ENCODE measurements at regions not wholly inside any gene's neighbourhood (a gene's known extent, or its start where the extent isn't known, plus 50 kb on each side); places are given as distances from the start of the nearest gene placed in this dataset.
"Not testable (repeated sequence)": the region's sequence is repeated elsewhere in the genome, so short reads cannot be mapped to it uniquely, and the experiment has no call there.

GRCh38 chr4:72864898-72865297, 204.6 kb downstream of the COX18 start:
- DNase-seq, result no peak

GRCh38 chr4:72864277-72864676, 205.2 kb downstream of the COX18 start:
- DNase-seq, result not testable (repeated sequence)

GRCh38 chr4:72860766-72861165, 208.8 kb downstream of the COX18 start:
- DNase-seq, result no peak

GRCh38 chr4:72858328-72858727, 211.2 kb downstream of the COX18 start:
- no peak for DNase-seq

GRCh38 chr4:72857787-72858186, 211.7 kb downstream of the COX18 start:
- no peak for DNase-seq

GRCh38 chr4:72857216-72857615, 212.3 kb downstream of the COX18 start:
- no peak for DNase-seq

- DNase-seq, result no peak
Measured at GRCh38 chr4:72846280-72847111, 223.0 kb downstream of the COX18 start.

GRCh38 chr4:72843466-72843865, 226.1 kb downstream of the COX18 start:
- DNase-seq, result no peak

- DNase-seq, result no peak
Measured at GRCh38 chr4:72842323-72842722, 227.2 kb downstream of the COX18 start.

GRCh38 chr4:72840166-72840565, 229.3 kb downstream of the COX18 start:
- not testable (repeated sequence) for DNase-seq

GRCh38 chr4:72828864-72829263, 240.7 kb downstream of the COX18 start:
- DNase-seq, result no peak

GRCh38 chr4:72827968-72828367, 241.5 kb downstream of the COX18 start:
- DNase-seq, result no peak

GRCh38 chr4:72820107-72820506, 249.4 kb downstream of the COX18 start:
- DNase-seq, result no peak

- DNase-seq, result no peak
Measured at GRCh38 chr4:72817012-72817411, 248.0 kb upstream of the ADAMTS3 start.

- DNase-seq, result no peak
Measured at GRCh38 chr4:72814241-72814640, 245.2 kb upstream of the ADAMTS3 start.

- no peak for DNase-seq
Measured at GRCh38 chr4:72809208-72809607, 240.2 kb upstream of the ADAMTS3 start.

GRCh38 chr4:72805284-72805683, 236.3 kb upstream of the ADAMTS3 start:
- DNase-seq, result no peak

- no peak for DNase-seq
Measured at GRCh38 chr4:72797486-72797885, 228.5 kb upstream of the ADAMTS3 start.

- DNase-seq, result no peak
Measured at GRCh38 chr4:72791054-72791453, 222.0 kb upstream of the ADAMTS3 start.

GRCh38 chr4:72786401-72786990, 217.5 kb upstream of the ADAMTS3 start:
- DNase-seq, result no peak

GRCh38 chr4:72779241-72779640, 210.2 kb upstream of the ADAMTS3 start:
- DNase-seq, result no peak

- DNase-seq, result no peak
Measured at GRCh38 chr4:72777436-72777835, 208.4 kb upstream of the ADAMTS3 start.

GRCh38 chr4:72770708-72771107, 201.7 kb upstream of the ADAMTS3 start:
- no peak for DNase-seq

GRCh38 chr4:72768364-72768763, 199.3 kb upstream of the ADAMTS3 start:
- no peak for DNase-seq
